ENCODE measurements at regions not wholly inside any gene's neighbourhood (a gene's known extent, or its start where the extent isn't known, plus 50 kb on each side); places are given as distances from the start of the nearest gene placed in this dataset.

GRCh38 chrX:9278475-9279233 is 186.2 kb upstream of the TBL1X start:
- TF ChIP-seq POLR2A (IDR thresholded peaks at IDR 0.05) = no peak
- TF ChIP-seq EP300 (IDR thresholded peaks at IDR 0.05) = no peak
